Right lobe of liver (tissue), 6 donors: ENCODE measurements at regions not wholly inside any gene's neighbourhood (a gene's known extent, or its start where the extent isn't known, plus 50 kb on each side); places are given as distances from the start of the nearest gene placed in this dataset.

Experiments
- ATAC-seq, 4 donors: fragments of 200-7000 bp; cut with Tn5 transposase; one replicate each; pipeline ENCODE4 v1.9.1; 2020; ENCODE audit warnings: mild to moderate bottlenecking in 4 of 4, moderate library complexity in 4 of 4
- DNase-seq, 3 donors: peaks; one replicate each; pipeline ENCODE4 v3.0.0-alpha.2; 2020
- H3K27ac ChIP-seq, 3 donors: fragments of 200-600 bp; one replicate each; pipeline ENCODE4 v1.8.0; 2022
- H3K27me3 ChIP-seq, 2 donors: fragments of 200-600 bp; one replicate each; pipeline ENCODE4 v1.8.0; 2022
- H3K36me3 ChIP-seq, 4 donors: fragments of 200-600 bp; sonication (generic) in 1 of 4; one replicate each; pipeline versions ENCODE4 v1.5.1 to v1.8.0; 2017 to 2022; ENCODE audit warnings: control low read depth in 1 of 4
- H3K4me1 ChIP-seq, 4 donors: fragments of 200-600 bp; sonication (generic) in 1 of 4; one replicate each; pipeline versions ENCODE4 v1.5.1 to v1.8.0; 2017 to 2022; ENCODE audit warnings: control low read depth in 1 of 4
- H3K4me3 ChIP-seq, 3 donors: fragments of 200-600 bp; one replicate each; pipeline ENCODE4 v1.8.0; 2022
- H3K9me3 ChIP-seq, 4 donors: fragments of 200-600 bp; sonication (generic) in 1 of 4; one replicate each; pipeline versions ENCODE4 v1.5.1 to v1.8.0; 2017 to 2022; ENCODE audit warnings: control low read depth in 1 of 4
- POLR2A ChIP-seq: fragments of 450-650 bp; IDR thresholded peaks from one replicate; pipeline ENCODE4 v1.6.1; 2017; ENCODE audit warnings: antibody characterized with exemption, mild to moderate bottlenecking
- WGBS: methylation state at CpG from one replicate; pipeline ENCODE4 v1.1.6; 2018; ENCODE audit warnings: low coverage, low lambda C conversion rate; ENCODE audit not compliant: insufficient coverage; ENCODE audit errors: missing lambda C conversion rate; 5-methylcytosine and 5-hydroxymethylcytosine counted together
- intact Hi-C, 2 donors: fragments of 100-400 bp; cut with DNase I; formaldehyde crosslinking; loops; one replicate each; pipeline versions ENCODE4 v1.11.2 to v1.14.1; 2022
- TF ChIP-seq, protein P1 (sequence below), 4 donors: fragments of 200-600 bp in 3 of 4; fragments of 450-650 bp in 1 of 4; IDR thresholded peaks; one replicate each; pipeline versions ENCODE4 v1.5.1 to v1.8.0; 2016 to 2022; ENCODE audit warnings: antibody characterized with exemption in 4 of 4, mild to moderate bottlenecking in 2 of 4
- donor health status: DM: no; HTN: yes; CAD: no.
- donor health status: DM: no; HTN: no; CAD: no.
- donor health status: DM: no; HTN: no; CAD: no.
- donor health status: DM: no; HTN: yes; CAD: no.
- donor health status: DM: no; HTN: yes; CAD: no.

DNA sequence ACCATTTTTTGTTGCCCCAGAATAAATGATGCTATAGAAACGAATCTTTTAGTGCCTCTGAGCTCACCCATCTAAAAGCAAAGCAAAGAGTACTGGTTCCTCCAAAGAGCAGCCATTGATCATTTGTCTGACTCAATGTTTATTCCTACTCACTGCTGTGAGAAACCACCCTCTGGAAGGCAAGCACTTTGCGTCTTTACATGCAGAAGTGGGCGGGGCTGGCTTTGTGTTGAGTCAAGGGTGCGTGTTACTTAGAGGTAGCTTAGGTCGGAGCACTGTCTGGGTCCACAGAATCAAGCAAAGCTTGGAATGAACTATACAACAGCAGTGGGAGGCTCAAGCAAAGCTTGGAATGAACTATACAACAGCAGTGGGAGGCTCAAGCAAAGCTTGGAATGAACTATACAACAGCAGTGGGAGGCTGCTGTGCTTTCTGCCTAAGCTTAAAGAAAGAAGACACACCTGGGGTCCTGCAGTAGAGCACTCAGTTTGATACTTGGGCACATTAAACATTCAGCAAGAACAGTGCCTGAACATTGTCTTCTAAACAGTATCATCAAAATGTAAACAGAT lies 77.2 kb upstream of the PRICKLE1 start:
- intact Hi-C loops: no loop called here
- no peak for DNase-seq
- no peaks in the 10 kb centered on the region for H3K27me3 ChIP-seq
- no peak overlapping the region for H3K4me3 ChIP-seq
- H3K27ac ChIP-seq: no peak overlapping the region
- no peaks in the 10 kb centered on the region for H3K36me3 ChIP-seq
- H3K4me1 ChIP-seq: no peaks in the 10 kb centered on the region
- no peak for TF ChIP-seq POLR2A
- TF ChIP-seq, protein P1, sequence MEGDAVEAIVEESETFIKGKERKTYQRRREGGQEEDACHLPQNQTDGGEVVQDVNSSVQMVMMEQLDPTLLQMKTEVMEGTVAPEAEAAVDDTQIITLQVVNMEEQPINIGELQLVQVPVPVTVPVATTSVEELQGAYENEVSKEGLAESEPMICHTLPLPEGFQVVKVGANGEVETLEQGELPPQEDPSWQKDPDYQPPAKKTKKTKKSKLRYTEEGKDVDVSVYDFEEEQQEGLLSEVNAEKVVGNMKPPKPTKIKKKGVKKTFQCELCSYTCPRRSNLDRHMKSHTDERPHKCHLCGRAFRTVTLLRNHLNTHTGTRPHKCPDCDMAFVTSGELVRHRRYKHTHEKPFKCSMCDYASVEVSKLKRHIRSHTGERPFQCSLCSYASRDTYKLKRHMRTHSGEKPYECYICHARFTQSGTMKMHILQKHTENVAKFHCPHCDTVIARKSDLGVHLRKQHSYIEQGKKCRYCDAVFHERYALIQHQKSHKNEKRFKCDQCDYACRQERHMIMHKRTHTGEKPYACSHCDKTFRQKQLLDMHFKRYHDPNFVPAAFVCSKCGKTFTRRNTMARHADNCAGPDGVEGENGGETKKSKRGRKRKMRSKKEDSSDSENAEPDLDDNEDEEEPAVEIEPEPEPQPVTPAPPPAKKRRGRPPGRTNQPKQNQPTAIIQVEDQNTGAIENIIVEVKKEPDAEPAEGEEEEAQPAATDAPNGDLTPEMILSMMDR (IDR thresholded peaks at IDR 0.05): no peak
- WGBS: 29% methylated on average over 5 of the region's 5 CpGs
- no peak for ATAC-seq
- H3K9me3 ChIP-seq: no peaks in the 10 kb centered on the region

GRCh38 chr12:42663621-42664020 lies 74.1 kb upstream of the PRICKLE1 start:
- no peaks in the 10 kb centered on the region for H3K9me3 ChIP-seq
- TF ChIP-seq, protein P1 (IDR thresholded peaks at IDR 0.05): no peak
- TF ChIP-seq POLR2A: no peak
- WGBS: 56% methylated on average over 3 of the region's 3 CpGs
- no peak overlapping the region for H3K4me3 ChIP-seq
- DNase-seq (no peak), ATAC-seq (no peak)
- H3K27me3 ChIP-seq: no peaks in the 10 kb centered on the region
- H3K36me3 ChIP-seq: no peaks in the 10 kb centered on the region
- H3K4me1 ChIP-seq: no peaks in the 10 kb centered on the region
- H3K27ac ChIP-seq: no peak overlapping the region
- intact Hi-C loops: no loop called here

DNA sequence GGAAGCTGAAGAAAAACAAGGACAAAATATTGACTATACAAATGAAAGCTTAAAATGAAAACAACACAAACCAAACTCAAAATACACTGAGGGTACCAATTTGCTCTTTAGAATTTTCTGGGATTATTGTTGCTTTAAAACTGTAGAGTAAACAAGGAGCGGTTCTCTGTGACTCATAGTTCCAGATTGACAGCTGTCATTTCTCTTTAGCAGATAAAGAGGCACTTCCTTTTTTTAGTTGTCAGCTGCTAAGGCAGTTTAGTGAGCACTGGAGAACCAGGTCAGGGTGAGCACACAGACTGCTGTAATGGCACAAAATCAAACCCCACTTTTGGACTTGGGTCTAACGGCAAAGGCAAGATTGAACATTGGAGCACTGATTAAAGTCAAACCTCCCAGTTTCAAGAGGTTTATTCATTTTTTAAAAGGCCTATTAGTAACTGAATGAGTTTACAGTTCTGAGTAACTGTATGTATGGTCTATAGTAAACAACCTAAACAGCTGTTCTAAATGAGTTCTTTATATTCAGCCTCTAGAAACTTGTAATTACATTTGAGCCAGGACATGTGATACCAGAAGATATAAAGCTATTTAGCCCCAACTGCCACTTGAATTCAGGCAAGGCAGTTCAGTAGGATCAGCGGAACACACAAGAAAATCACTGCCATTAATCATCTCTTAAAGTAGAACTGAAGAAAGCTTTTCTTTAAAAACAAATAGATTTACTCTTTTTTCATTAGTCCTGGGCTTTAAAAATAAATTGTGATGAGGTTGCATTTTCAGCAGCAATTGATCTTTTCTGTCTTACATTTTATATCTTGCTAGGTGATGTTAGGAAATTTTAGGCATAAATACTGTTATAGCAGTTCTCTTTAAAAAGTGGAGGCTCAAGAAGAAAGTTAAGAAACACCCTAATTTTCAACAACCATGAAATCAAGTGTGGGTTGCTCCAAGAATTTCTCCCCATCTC lies 71.7 kb upstream of the PRICKLE1 start:
- Histone ChIP-seq H3K36me3 (no peaks in the 10 kb centered on the region), H3K27me3 (no peaks in the 10 kb centered on the region), H3K4me1 (no peaks in the 10 kb centered on the region), H3K4me3 (no peak overlapping the region), H3K9me3 (no peaks in the 10 kb centered on the region), H3K27ac (no peak overlapping the region)
- ATAC-seq (no peak), DNase-seq (no peak)
- intact Hi-C loops: no loop called here
- no peak for TF ChIP-seq POLR2A
- TF ChIP-seq, protein P1 (IDR thresholded peaks at IDR 0.05): no peak
- 43% methylated on average over 3 of the region's 3 CpGs for WGBS

DNA sequence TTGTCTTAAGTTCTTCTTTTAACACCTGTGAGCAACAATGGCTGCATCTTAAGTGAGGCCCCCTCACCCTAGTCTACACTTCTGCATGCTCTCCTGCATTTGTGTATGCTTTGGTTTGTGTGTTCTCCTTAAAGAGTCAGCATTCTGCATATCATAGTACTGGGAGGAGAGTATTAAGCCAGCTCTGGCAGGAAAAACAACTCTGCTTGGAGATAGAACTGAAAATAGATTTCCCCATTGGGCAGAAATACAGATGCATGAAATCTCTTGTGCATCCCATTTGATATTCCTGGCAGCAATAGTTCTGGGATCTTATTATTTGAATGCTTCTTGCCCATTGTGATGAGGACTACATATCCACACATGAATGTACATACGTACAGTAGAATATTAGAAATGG lies 70.6 kb upstream of the PRICKLE1 start:
- H3K4me1 ChIP-seq: no peaks in the 10 kb centered on the region
- ATAC-seq: no peak
- H3K27ac ChIP-seq: no peak overlapping the region
- intact Hi-C loops: no loop called here
- no peaks in the 10 kb centered on the region for H3K9me3 ChIP-seq
- DNase-seq: no peak
- H3K27me3 ChIP-seq: no peaks in the 10 kb centered on the region
- H3K36me3 ChIP-seq: no peaks in the 10 kb centered on the region
- TF ChIP-seq POLR2A: no peak
- TF ChIP-seq, protein P1 (IDR thresholded peaks at IDR 0.05): no peak
- 38% methylated on average over 1 of the region's 1 CpG for WGBS
- H3K4me3 ChIP-seq: no peak overlapping the region
